ENCODE measurements at regions not wholly inside any gene's neighbourhood (a gene's known extent, or its start where the extent isn't known, plus 50 kb on each side); places are given as distances from the start of the nearest gene placed in this dataset.

DNA sequence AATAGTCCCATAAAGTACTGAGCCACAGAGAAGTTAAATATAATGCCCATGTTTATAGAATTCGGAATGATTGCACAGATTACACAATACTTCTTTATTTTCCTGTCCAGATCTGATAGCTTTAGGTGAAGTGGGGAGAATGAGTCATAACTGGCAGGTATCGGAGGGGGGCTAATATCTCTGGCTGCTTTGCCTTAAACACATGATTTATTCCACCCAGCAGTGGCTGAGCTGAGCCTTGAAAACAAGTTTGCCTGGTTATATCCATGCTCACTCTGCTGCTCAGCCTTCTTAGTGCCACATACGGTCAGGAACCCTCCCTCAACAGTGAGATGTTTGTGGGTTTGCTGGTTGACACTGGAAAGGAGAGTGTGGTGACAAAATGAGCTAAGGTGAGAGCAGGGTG, 119.7 kb upstream of the ZNF648 start:
- no peak overlapping the region for H3K27ac Mint-ChIP-seq
- Histone ChIP-seq H3K9me3 (ENCODE audit: control extremely low read depth in 1 of 3, control insufficient read depth in 2 of 3, insufficient read depth in 1 of 3, low read length in 2 of 3) (peaks cover 0 to 1% (median 0%) of the 10 kb centered on the region in 3 donors), H3K27me3 (replicated peaks in 1 of 4; ENCODE audit: control extremely low read depth in 1 of 4, control insufficient read depth in 3 of 4, insufficient read depth in 4 of 4, low read length in 3 of 4) (no peaks in the 10 kb centered on the region), H3K4me1 (ENCODE audit: control insufficient read depth in 2 of 2, insufficient read depth in 2 of 2, low read length in 2 of 2) (no peaks in the 10 kb centered on the region), H3K36me3 (replicated peaks in 1 of 2; ENCODE audit: control extremely low read depth in 1 of 2, control insufficient read depth in 1 of 2, extremely low read depth in 1 of 2, insufficient read depth in 2 of 2, low read length in 1 of 2) (no peaks in the 10 kb centered on the region), H3K4me3 (ENCODE audit: control extremely low read depth in 1 of 5, extremely low read depth in 1 of 5, insufficient read depth in 1 of 5, low read depth in 2 of 5, low read length in 4 of 5) (no peak overlapping the region), H3K27ac (ENCODE audit: low read length in 2 of 2) (no peak overlapping the region), H2AFZ (ENCODE audit: insufficient read depth, low read depth, low read length, poor library complexity, severe bottlenecking) (no peak overlapping the region), H3K4me2 (replicated peaks; ENCODE audit: low read depth, low read length, poor library complexity, severe bottlenecking) (no peak overlapping the region), H3K9ac (ENCODE audit: low read length) (no peak overlapping the region), H3K79me2 (ENCODE audit: control insufficient read depth, insufficient read depth, low read length) (no peaks in the 10 kb centered on the region), H4K20me1 (ENCODE audit: control insufficient read depth, insufficient read depth, low read length, poor library complexity, severe bottlenecking) (no peaks in the 10 kb centered on the region)
- H3K4me1 Mint-ChIP-seq: no peaks in the 10 kb centered on the region
- DNase-seq: no peak
- ATAC-seq (ENCODE audit: low read depth): no peak
- no peak overlapping the region for H3K4me3 Mint-ChIP-seq
- peaks cover 26% of the 10 kb centered on the region for H3K27me3 Mint-ChIP-seq
- H3K9me3 Mint-ChIP-seq (ENCODE audit: insufficient read depth): peaks cover 2% of the 10 kb centered on the region
- intact Hi-C loops (cut with micrococcal nuclease): no loop called here
- POLR2A ChIA-PET: no interaction called here
- TF ChIP-seq EZH2 (IDR thresholded peaks at IDR 0.05; ENCODE audit: borderline replicate concordance, insufficient read depth, low read depth, low read length, poor library complexity, severe bottlenecking): no peak
- TF ChIP-seq, protein P1, sequence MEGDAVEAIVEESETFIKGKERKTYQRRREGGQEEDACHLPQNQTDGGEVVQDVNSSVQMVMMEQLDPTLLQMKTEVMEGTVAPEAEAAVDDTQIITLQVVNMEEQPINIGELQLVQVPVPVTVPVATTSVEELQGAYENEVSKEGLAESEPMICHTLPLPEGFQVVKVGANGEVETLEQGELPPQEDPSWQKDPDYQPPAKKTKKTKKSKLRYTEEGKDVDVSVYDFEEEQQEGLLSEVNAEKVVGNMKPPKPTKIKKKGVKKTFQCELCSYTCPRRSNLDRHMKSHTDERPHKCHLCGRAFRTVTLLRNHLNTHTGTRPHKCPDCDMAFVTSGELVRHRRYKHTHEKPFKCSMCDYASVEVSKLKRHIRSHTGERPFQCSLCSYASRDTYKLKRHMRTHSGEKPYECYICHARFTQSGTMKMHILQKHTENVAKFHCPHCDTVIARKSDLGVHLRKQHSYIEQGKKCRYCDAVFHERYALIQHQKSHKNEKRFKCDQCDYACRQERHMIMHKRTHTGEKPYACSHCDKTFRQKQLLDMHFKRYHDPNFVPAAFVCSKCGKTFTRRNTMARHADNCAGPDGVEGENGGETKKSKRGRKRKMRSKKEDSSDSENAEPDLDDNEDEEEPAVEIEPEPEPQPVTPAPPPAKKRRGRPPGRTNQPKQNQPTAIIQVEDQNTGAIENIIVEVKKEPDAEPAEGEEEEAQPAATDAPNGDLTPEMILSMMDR (IDR thresholded peaks at IDR 0.05): no peak
- WGBS (ENCODE audit: insufficient coverage): 100% methylated on average over 1 of the region's 3 CpGs
- CTCF ChIA-PET: interaction anchor here (1.4 kb wide), 1 partner anchor 38 kb away, joined by 4 read pairs; no protein-coding TSS in a partner anchor

- intact Hi-C loops (cut with micrococcal nuclease): no loop called here
- Mint-ChIP-seq H3K27me3 (peaks cover 11% of the 10 kb centered on the region), H3K9me3 (ENCODE audit: insufficient read depth) (peaks cover 2% of the 10 kb centered on the region), H3K4me3 (no peak overlapping the region), H3K27ac (no peak overlapping the region), H3K4me1 (peaks cover 5% of the 10 kb centered on the region)
- Histone ChIP-seq H3K4me2 (replicated peaks; ENCODE audit: low read depth, low read length, poor library complexity, severe bottlenecking) (no peak overlapping the region), H2AFZ (ENCODE audit: insufficient read depth, low read depth, low read length, poor library complexity, severe bottlenecking) (no peak overlapping the region), H3K27ac (ENCODE audit: low read length in 2 of 2) (no peak overlapping the region), H3K9ac (ENCODE audit: low read length) (no peak overlapping the region), H3K4me3 (ENCODE audit: control extremely low read depth in 1 of 5, extremely low read depth in 1 of 5, insufficient read depth in 1 of 5, low read depth in 2 of 5, low read length in 4 of 5) (no peak overlapping the region), H3K4me1 (ENCODE audit: control insufficient read depth in 2 of 2, insufficient read depth in 2 of 2, low read length in 2 of 2) (no peaks in the 10 kb centered on the region), H3K9me3 (ENCODE audit: control extremely low read depth in 1 of 3, control insufficient read depth in 2 of 3, insufficient read depth in 1 of 3, low read length in 2 of 3) (peaks cover 0 to 1% (median 0%) of the 10 kb centered on the region in 3 donors), H3K36me3 (replicated peaks in 1 of 2; ENCODE audit: control extremely low read depth in 1 of 2, control insufficient read depth in 1 of 2, extremely low read depth in 1 of 2, insufficient read depth in 2 of 2, low read length in 1 of 2) (no peaks in the 10 kb centered on the region), H3K79me2 (ENCODE audit: control insufficient read depth, insufficient read depth, low read length) (no peaks in the 10 kb centered on the region), H4K20me1 (ENCODE audit: control insufficient read depth, insufficient read depth, low read length, poor library complexity, severe bottlenecking) (no peaks in the 10 kb centered on the region), H3K27me3 (replicated peaks in 1 of 4; ENCODE audit: control extremely low read depth in 1 of 4, control insufficient read depth in 3 of 4, insufficient read depth in 4 of 4, low read length in 3 of 4) (no peaks in the 10 kb centered on the region)
- TF ChIP-seq, protein P1 (IDR thresholded peaks at IDR 0.05): no peak
- no peak for TF ChIP-seq EZH2 (IDR thresholded peaks at IDR 0.05; ENCODE audit: borderline replicate concordance, insufficient read depth, low read depth, low read length, poor library complexity, severe bottlenecking)
- no peak for ATAC-seq (ENCODE audit: low read depth)
- 100% methylated on average over 1 of the region's 4 CpGs for WGBS (ENCODE audit: insufficient coverage)
- CTCF ChIA-PET: no interaction called here
- POLR2A ChIA-PET: no interaction called here
- DNase-seq: no peak
Measured at GRCh38 chr1:182175361-182175931, 113.9 kb upstream of the ZNF648 start.

All from B cell (primary cell).